ENCODE measurements at regions not wholly inside any gene's neighbourhood (a gene's known extent, or its start where the extent isn't known, plus 50 kb on each side); places are given as distances from the start of the nearest gene placed in this dataset.

GRCh38 chr6:44533421-44533820 is 145.9 kb downstream of the CDC5L start:
- Histone ChIP-seq H3K56ac (ENCODE audit: insufficient read length, low read depth, low read length) (no peak overlapping the region), H3K4me2 (ENCODE audit: insufficient read depth, insufficient read length, low read length) (no peak overlapping the region), H3T11ph (ENCODE audit: low read length) (no peak overlapping the region), H2BK20ac (ENCODE audit: low read depth, low read length, poor library complexity, severe bottlenecking) (no peak overlapping the region), H3K23ac (ENCODE audit: insufficient read length, low read depth, low read length) (no peak overlapping the region), H2AK5ac (ENCODE audit: insufficient read length, low read length) (no peak overlapping the region), H3K27ac (ENCODE audit: insufficient read length, low read depth, low read length) (no peak overlapping the region), H3K27me3 (ENCODE audit: insufficient read depth, low read length) (no peaks in the 10 kb centered on the region), H2BK15ac (ENCODE audit: low read depth, low read length) (no peak overlapping the region), H2BK120ac (ENCODE audit: low read depth, low read length, poor library complexity, severe bottlenecking) (no peak overlapping the region), H3K79me1 (ENCODE audit: insufficient read depth, low read depth, low read length, poor library complexity, severe bottlenecking) (no peaks in the 10 kb centered on the region), H3K14ac (ENCODE audit: insufficient read depth, low read length) (no peak overlapping the region), H3K4ac (ENCODE audit: low read depth, low read length) (no peak overlapping the region), H2AFZ (ENCODE audit: low read length) (no peak overlapping the region), H3K4me1 (ENCODE audit: insufficient read depth, low read length) (no peaks in the 10 kb centered on the region), H4K20me1 (ENCODE audit: control insufficient read depth, insufficient read depth, insufficient read length) (no peaks in the 10 kb centered on the region), H2BK12ac (ENCODE audit: insufficient read length, low read depth, low read length) (no peak overlapping the region), H3K9ac (ENCODE audit: extremely low read depth, insufficient read length, low read length) (no peak overlapping the region), H3K18ac (ENCODE audit: insufficient read length, low read depth, low read length) (no peak overlapping the region), H3K79me2 (ENCODE audit: insufficient read depth, low read length) (no peaks in the 10 kb centered on the region), H2BK5ac (ENCODE audit: insufficient read length, low read length) (no peak overlapping the region), H4K8ac (replicated peaks; ENCODE audit: insufficient read length, low read depth, low read length) (no peak overlapping the region), H3K23me2 (ENCODE audit: insufficient read length, low read depth, low read length, poor library complexity, severe bottlenecking) (no peaks in the 10 kb centered on the region), H3K9me3 (ENCODE audit: control insufficient read depth, low read depth, low read length) (no peaks in the 10 kb centered on the region), H4K5ac (ENCODE audit: insufficient read length, low read depth, low read length) (no peak overlapping the region), H4K91ac (ENCODE audit: insufficient read length, low read depth, low read length) (no peak overlapping the region)
- TF ChIP-seq, protein P1, sequence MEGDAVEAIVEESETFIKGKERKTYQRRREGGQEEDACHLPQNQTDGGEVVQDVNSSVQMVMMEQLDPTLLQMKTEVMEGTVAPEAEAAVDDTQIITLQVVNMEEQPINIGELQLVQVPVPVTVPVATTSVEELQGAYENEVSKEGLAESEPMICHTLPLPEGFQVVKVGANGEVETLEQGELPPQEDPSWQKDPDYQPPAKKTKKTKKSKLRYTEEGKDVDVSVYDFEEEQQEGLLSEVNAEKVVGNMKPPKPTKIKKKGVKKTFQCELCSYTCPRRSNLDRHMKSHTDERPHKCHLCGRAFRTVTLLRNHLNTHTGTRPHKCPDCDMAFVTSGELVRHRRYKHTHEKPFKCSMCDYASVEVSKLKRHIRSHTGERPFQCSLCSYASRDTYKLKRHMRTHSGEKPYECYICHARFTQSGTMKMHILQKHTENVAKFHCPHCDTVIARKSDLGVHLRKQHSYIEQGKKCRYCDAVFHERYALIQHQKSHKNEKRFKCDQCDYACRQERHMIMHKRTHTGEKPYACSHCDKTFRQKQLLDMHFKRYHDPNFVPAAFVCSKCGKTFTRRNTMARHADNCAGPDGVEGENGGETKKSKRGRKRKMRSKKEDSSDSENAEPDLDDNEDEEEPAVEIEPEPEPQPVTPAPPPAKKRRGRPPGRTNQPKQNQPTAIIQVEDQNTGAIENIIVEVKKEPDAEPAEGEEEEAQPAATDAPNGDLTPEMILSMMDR (conservative IDR thresholded peaks at IDR 0.05), result no peak
- peaks cover 4% of the 10 kb centered on the region for H3K27me3 Mint-ChIP-seq (ENCODE audit: low read depth)
- no CpG with 5 or more reads among the region's 2 CpGs for WGBS (ENCODE audit: extremely low coverage, insufficient read length, low lambda C conversion rate)
- no peak overlapping the region for H3K4me3 Mint-ChIP-seq
- H3K9me3 Mint-ChIP-seq, result no peaks in the 10 kb centered on the region; a peak in 1 of 5 replicates
- peak; percentile 12 for DNase-seq
- peaks cover 15 to 22% of the 10 kb centered on the region in 2 experiments for H3K4me1 Mint-ChIP-seq
- H3K27ac Mint-ChIP-seq, result no peak overlapping the region
- no peaks in the 10 kb centered on the region for H3K36me3 Mint-ChIP-seq (ENCODE audit: insufficient read depth in 1 of 3, low read depth in 3 of 3)

All from H9 (cell line).